ENCODE measurements at regions not wholly inside any gene's neighbourhood (a gene's known extent, or its start where the extent isn't known, plus 50 kb on each side); places are given as distances from the start of the nearest gene placed in this dataset.

DNA sequence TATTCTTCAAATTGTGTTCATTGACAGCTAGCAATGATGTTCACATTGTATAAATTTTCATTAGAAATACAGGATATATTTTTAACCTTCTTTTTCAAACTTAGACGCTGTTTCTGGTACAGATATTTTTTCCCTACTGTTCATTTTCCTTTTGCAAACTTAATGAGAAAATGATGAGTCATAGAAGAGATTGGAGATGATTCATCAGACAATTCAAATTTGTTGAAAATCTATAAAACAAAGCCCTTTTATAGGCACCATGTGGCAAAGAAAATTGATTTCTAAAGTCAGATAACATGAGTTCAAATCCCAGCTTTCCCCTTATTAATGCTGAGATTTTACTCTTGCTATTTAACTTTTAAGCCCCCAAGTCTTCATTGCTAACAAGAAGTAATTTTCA, 728.8 kb upstream of the DDX18 start:
- DNase-seq: no peak

GRCh38 chr2:117086174-117086942, 728.1 kb upstream of the DDX18 start:
- DNase-seq: no peak

DNA sequence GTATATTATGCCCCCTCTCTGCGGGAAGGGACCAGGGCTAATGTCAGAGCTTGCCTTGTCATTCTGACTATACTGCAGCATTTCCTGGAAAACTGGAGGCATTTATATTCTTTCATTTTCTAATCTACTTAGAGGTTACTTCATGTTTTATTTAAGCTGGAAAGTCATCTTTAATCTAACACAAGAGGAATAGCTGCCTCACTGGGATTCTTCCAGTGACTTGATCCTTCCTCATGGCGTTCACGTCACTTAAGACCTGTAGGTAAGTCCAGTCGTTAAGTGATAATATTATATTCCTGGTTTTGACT, 727.6 kb upstream of the DDX18 start:
- DNase-seq: no peak

DNA sequence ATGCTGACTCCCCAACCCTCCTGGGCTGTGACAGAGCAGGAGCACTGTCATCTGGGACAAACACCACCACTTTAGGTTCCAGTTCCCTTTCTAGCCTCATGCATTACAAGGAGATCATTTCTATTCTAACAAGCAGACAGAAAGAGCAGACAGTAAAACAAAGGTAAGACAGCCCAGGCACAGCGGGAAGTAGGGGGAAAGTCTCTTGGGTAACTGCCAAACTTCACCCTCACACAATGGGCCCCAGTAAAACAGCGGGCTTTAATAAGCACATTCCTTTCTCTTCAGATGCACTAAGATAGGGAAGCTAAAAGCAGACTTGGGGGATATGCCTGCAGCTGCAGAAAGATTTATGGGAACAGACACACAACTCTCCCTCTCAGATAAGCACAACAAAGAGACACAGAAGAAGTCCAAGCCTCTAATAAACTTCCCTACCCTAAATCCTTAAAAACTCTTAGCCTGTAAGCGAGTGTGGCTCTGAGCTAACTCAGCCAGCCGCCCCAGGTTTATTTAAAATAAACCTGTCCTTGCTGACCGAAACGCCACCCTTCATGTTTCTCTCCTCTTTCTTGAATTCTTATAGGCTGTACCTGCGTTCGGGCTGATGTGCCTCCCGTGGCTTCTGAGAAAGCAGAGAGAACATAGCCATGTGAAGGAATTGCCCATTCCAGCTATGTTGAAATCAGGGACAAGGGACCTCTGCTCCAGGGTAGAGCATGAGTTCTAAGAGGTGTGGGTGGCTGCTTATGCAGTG, 726.8 kb upstream of the DDX18 start:
- no peak for DNase-seq

DNA sequence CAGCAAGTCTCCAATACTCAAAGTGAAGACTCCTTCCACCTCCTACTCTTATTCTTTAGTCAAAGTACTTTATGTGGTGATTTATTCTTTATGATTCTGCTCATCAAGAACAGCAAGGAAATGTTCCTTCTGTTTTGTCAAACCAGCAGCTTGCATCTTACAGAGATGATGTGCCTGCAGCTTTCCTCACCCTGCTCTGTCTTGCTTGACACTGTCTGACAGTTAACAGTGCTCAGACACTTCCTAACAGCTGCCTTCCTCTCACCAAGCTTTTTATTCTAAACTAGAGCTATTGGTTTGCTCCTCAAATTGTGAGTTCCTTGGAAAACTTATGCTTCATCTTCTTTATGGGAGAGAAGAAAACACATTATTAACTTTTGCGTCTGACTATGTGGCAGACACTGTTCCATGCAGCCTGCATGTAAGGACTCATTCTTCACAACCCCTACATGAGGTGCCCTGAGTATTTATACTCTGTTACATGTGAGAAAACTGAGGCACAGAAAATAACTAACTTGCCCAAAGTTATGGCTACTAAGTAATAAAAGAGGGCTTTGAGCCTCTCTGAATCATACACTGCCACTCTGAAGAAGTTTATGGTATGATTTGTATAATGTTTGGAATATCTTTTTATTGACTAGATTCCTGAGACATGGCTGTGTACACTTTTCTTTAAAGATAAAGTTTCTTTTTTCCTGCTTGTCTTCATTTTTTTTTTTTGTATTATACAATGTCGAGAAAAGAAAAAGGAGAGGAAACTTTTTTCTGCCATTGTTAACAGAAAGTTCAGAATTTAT, 723.3 kb upstream of the DDX18 start:
- no peak for DNase-seq

DNA sequence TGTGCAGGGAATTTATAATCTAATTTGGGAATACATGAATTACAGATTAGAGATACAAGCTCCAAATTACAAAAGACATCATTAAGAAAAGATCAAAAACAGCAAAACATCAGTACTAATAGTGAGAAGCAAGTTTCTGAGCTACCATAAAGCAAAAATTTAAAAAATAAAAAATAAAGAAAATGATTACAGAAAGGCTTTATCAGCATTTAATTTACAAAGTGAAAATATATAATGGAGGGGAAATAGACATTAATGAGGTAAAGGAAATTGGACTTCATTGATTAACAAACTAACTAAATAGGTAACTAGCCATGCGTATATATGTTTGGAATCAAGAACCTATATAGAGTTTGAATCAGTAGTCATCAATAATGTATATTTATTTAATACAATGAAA, 712.9 kb upstream of the DDX18 start:
- DNase-seq: no peak

DNA sequence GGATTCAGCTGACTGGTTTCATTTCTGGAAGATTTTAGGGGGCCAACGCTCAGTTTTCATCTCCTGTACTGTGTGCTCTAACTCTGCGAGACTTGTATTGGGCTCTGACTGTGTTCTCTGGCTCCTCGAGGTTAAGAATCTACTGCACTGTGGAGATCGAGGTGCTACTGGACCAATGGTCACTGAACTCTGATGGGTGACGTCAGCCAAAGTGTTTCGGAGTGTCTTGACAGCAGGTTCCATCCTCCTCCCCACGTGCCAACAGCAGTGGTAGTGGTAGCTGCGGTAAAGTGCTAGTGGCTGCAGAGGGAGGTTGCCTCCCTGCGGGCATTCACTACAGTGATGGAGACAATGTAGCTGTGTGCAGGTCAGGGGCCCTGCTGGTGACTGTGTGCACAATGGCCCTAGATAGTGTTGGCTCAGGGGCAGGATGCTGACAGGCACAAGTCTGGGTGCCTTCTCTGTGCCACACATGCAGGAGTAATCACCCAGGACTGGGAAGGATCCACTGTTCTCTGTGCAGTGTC, 705.7 kb upstream of the DDX18 start:
- DNase-seq: no peak

DNA sequence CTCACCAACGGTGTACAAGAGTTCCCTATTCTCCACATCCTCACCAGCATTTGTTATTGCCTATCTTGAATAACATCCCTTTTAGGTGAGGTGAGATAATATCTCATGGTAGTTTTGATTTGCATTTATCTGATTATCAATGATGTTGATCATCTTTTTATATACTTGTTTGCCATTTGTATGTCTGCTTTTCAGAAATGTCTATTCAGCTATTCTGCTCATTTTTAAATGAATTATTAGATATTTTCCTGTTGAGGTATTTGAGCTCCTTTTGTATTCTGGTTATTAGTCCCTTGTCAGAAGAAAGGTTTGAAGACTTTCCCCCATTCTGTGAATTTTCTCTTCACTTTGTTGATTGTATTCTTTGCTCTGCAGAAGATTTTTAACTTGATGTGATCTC, 695.5 kb upstream of the DDX18 start:
- DNase-seq: no peak

DNA sequence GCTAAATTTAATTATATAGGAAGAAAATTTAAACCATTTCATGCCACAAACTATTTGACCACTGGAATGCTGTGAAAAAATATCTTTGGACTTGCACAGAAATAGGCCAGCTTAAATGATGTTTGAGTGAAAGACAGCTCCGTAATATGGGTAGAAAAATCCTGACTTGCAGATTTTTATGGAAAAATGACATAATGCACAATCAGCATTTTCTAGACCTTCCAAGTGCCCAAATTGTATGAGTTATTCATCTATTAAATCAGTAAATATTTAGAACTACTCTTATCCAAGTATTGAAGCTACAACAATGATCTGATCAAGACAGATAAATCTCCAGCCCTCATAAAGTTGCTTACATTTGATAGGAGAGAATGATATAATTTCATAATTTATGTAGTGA, 691.1 kb upstream of the DDX18 start:
- DNase-seq: no peak

DNA sequence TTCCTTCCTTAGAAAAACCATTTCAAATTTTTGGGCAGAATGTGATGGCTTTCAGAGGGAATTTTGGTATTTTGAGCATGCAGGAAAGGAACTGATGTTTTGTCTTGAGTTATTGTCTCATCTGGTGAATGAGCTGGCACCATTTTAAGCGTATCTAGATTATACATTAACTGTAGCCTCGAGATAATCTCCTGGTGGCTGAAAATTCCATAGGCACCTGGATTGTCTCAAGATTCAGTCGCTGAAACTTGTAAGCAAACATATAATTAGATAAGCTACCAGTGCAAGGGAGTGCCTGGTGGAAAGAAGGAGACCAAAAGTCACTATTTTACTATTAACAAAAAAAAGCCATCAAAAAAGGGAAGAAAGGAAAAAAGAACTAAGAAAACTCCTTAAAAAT, 687.8 kb upstream of the DDX18 start:
- no peak for DNase-seq

- DNase-seq: no peak
Observed at GRCh38 chr2:117127680-117128079, 686.8 kb upstream of the DDX18 start.

GRCh38 chr2:117128461-117128860, 686.0 kb upstream of the DDX18 start:
- DNase-seq: no peak

- no peak for DNase-seq
Observed at GRCh38 chr2:117137371-117137770, 677.1 kb upstream of the DDX18 start.

DNA sequence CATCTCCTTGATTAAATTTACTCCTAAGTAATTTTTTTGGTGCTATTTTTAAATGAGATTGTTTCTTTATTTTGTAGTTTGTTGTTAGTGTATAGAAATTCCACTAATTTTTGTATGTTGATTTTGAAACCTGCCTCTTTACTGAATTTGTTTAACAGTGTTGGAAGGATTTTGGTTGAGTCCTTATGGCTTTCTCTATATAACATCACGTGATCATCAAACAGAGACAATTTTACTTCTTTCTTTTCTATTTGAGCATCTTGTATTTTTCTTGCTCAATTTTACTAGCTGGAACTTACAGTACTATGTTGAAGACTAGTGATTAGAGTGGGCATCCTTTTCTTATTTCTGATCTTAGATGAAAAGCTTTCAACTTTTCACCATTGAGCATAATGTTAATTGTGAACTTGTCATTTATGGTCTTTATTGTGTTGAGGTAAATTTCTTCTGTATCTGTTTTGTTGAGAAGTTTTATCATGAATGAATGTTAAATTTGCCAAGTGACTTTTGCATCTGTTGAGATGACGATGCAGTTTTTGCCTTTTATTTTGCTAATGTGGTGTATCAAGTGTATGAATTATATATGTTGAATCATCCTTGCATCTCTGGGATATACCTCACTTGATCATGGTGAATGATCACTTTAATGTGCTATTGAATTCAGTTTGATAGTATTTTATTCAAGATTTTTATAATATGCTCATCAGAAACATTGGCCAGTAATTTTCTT, 645.3 kb upstream of the DDX18 start:
- DNase-seq: no peak

DNA sequence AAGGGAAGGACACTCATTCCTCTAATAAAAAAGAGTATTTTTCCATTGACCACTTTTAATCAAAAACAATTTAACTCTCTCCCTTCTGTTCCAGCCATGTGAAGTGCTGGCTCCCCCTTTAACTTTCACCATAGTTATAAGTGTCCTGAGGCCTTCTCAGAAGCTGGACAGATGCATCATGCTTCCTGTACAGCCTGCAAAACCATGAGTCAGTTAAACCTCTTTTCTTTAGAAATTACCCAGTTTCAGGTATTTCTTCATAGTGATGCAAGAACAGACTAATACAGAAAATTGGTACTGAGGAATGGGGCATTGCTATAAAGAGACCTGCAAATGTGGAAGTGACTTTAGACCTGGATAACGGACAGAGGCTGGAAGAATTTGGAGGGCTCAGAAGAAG, 643.6 kb upstream of the DDX18 start:
- DNase-seq: no peak

DNA sequence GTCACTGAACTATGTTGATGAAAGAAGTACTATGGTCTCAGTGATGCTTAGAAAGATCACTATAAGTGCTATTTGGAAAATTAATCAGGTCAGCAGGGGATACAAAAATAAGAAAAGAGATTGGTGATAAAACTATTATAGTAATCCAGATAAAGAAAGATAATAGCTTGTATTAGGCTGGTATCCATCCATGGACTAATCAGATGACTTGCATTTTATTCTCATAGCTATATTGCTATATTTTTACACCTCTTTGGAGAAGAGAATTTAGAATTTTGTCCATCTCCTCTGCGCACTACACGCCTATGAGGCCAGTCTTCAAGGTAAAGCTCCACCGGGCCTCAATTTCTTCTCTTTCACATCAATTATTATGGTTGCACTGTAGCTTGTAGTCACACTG, 635.1 kb upstream of the DDX18 start:
- DNase-seq: no peak

DNA sequence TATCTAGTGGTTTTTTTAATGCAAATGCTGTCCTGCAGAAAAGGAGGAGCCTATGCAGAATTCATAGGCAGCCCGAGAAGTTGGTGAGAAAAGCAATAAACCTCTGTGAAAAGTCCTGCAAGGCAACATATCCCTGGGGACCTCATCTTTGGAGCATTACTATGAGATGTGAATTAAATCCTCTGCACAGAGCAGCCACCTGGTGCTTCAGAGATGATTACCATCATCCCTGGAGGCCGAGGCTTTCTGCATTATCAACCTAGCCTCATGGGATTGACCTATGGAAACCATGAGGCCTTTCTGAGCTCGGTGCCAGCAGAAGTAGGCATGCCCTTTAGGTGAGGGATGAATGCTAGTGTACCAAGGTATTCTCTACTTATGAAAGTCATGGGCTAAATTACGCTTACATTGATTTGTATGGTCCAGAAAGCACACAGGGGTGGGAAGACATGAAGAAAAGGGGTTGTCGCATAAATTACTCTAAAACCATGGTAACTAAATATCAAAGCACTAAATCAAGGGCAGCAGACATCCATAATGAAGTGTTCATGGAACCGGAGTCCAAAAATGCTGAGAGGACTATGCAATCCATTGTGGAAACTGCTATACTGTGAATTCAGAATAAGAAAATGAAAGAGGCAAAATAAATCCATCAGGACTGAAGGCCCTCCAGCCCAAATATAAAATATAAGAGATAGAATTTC, 623.5 kb upstream of the DDX18 start:
- no peak for DNase-seq

DNA sequence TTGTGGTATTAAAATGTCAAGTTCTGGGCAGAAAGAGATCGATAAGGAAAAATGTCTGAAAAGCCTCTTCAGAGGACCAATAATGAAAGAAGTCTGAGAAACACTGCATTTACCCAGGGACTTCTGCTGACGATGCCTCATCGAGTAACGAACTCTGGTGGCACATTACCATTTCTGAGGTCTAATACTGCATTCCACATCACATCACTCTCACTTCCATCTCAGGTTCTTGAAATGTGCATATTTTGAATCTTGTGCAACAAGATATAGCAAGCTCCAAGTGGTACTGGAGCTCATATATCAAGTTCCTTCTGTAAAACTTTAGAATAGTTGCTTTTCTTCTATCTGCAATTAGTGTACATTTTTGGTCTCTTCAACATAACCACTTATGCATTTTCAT, 619.1 kb upstream of the DDX18 start:
- no peak for DNase-seq

DNA sequence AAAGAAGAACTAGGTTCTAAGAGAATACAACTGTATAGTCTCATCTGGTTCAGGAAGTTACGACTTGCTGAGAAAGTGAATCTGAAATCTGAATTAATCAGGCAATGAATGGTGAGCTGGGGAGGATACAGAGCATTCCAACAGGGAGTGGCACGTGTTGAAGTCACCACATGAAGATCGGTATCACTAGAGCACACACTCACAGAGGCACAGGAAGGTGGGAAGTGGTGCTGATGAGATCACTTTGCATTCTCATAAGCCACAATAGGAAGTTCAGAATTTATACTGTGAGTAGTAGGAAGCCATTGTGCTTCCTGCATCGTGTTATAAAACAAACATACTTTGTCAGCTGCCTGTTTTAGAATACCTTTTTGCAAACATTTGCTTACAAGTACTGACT, 615.0 kb upstream of the DDX18 start:
- no peak for DNase-seq

DNA sequence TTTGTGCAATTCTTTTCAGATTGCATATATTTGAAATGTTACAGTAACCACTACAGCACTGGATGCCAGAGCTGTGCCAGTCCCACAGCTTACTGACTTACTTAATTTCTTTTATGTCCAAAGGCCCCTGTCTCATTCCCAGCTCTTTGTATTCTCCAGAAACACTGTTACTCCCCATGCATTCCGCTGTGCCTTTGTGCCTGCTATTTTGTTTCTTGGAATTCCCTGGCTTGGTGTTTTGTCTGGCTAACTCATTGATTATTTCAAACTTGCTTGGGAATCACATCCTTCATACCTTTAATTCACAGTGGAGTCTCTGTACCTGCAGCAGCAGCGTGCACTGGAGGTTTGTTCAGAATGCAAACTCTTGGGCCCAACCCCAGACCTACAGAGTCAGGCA, 601.9 kb upstream of the DDX18 start:
- no peak for DNase-seq

GRCh38 chr2:117217145-117217544, 597.3 kb upstream of the DDX18 start:
- DNase-seq: no peak

DNA sequence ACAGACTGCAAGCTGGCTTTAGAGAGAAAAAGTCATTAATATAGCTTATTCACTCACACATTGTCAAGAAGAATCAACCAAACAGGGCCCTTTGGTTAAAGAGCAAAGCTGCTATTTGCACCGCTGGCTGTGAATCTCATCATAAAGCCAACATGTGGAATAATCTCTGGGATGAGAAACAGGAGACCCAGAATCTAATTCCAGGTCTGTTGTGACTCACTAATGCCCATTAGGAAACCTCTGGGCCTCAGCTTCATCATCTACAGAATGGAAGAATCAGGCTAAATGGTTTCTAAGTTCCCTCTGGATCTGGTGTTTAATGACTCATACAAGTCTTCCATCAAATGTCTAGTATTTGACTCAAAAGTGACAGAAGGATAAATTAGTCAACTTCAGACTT, 591.7 kb upstream of the DDX18 start:
- no peak for DNase-seq

All from suppressor macrophage (primary cell).